ENCODE measurements at regions not wholly inside any gene's neighbourhood (a gene's known extent, or its start where the extent isn't known, plus 50 kb on each side); places are given as distances from the start of the nearest gene placed in this dataset.
"Not testable (repeated sequence)": the region's sequence is repeated elsewhere in the genome, so short reads cannot be mapped to it uniquely, and the experiment has no call there.

GRCh38 chr15:62272290-62272689 lies 107.2 kb upstream of the C2CD4B start:
- no peak for DNase-seq

DNA sequence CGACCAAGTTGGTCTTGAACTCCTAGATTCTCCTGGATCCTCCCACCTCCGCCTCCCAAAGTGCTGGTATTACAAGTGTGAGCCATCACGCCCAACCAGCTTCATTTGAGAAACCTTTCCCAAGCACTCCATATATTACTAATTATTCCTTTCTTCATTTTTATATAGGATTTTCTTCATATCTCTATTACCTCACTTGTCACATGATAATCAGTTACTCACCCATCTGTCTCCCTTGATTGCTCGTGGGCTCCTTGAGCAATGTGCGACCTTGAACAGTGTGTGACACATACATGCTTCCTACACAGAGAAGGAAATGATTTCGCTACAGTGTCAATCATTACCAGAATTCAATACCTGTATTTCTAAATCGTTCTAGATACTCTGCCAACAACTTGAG lies 110.7 kb upstream of the C2CD4B start:
- no peak for DNase-seq

GRCh38 chr15:62277816-62278394 lies 112.8 kb upstream of the C2CD4B start:
- no peak for DNase-seq

- DNase-seq: no peak
Observed at GRCh38 chr15:62278534-62278933, 113.4 kb upstream of the C2CD4B start.

DNA sequence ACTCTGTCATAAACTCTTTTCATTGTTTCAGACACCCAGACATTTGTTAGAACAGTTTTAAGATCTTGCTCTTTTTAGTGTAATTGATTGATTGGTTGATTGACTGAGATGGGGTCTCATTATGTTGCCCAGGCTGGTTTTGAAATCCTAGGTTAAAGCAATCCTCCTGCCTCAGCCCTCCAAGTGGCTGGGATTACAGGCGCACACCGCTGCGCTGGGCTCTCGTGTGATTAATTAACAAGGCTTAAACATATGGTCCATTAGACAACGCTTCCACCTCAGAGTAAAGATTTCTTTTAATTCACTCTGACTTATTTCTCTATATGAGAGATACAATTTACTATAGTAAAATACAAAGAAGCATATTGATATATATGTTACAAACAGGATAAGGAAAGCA lies 114.0 kb upstream of the C2CD4B start:
- DNase-seq: no peak

DNA sequence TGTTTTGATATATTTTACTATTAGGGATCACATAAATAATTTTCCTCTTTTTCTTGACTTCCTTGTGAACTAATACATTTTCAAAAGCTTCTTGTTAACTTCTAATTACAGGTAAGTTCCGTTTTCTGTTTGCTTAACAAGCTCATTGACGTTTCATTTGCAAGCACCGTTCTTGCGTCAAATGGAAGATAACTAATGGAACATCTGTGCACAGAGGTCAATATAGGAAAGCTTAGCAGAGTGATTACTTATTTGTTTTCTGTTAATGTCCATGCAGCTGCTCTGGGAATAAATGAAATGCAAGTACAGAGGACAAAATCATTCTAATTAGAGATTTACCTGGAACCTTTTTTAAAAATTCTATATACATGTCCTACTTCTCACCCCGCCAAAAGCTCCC lies 115.5 kb upstream of the C2CD4B start:
- no peak for DNase-seq

GRCh38 chr15:62281801-62282200 lies 116.7 kb upstream of the C2CD4B start:
- not testable (repeated sequence) for DNase-seq

DNA sequence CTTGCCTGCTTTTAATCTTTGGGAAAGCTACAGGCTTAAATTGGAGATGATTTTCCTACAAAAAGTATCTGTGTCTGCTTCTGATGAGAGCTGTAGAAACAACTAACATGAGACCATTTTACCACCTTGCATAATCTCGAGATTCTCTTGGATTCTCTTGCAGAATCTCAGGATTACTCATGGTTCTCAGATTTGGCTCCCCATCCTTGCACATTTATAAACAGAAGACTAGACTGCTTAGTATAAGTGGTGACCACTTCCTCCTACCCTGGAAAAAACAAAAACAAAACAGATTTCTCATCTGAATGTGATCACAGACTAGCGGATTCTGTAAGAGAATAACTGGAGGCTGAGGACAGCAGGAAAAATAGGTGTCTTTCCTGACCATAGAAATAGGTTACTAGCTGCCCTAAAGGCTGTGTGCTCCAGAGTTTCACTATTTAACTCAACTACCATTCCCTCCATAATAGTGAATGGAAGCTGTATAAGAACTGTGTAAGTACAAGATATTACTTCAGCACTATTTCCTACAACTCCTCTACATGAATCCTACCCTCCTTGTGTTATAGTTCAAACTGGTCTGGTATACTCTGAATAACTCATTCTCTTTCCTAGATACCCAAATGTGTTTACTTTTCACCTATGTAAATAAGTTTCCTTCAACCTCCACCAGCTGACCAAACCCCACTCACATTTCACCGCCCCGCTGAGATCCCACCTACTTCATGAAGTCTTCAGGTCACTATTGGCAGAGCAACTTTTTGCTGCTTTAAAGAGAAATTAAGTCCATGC lies 122.2 kb upstream of the C2CD4B start:
- DNase-seq: no peak

GRCh38 chr15:62288361-62289017 lies 123.4 kb upstream of the C2CD4B start:
- no peak for DNase-seq

DNA sequence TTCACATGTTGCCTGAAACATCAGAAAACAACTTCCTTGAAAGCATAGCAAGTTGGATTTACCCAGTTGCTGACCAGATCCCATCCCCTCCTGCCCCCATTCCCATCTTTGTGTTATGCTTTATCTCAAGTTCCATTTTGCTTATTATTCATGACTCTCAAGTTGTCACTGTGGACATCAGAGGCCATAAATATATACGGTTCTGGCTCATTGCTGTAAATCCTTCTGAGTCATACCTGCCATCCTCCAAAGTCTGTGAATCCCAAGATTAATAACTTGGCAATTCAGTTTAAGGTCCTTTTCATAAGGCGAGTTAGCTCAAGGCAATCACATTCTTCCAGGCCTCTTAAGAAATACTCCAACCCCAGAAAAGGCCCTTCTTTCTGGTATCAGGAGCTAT lies 126.2 kb upstream of the C2CD4B start:
- no peak for DNase-seq

DNA sequence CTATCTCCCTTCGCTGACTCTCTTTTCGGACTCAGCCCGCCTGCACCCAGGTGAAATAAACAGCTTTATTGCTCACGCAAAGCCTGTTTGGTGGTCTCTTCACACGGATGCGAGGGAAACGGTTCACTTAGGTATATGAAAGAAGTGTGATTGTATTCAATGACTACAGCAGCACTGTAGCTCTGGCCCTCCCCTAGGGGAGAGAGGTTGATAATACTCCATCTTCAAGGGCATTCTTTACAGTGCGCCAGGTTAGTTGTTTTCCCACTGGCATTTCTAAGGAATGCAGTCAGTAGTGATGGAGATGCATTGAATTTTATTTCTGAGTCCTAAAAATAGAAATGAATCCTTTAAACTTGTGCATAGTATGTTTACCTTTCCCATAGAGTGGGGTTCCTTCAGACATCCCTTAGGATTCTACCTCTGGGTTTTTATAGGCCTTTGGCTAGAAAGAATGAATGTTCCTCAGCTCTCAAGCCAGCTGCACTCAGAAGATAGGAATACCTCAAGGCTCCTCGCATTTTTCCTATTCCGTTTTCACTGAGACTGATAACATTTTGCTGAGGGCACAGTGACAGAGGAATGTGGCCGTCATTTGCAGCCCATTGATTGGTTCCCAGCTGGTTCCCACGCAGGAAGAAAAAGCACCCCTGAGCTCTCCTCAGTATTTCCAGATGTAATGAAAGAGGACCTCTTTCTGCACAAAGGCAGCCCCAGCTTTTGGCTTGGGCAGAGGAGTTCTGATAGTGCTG lies 131.8 kb upstream of the C2CD4B start:
- no peak for DNase-seq

GRCh38 chr15:62297522-62297921 lies 132.4 kb upstream of the C2CD4B start:
- DNase-seq: no peak

GRCh38 chr15:62297933-62298332 lies 132.8 kb upstream of the C2CD4B start:
- no peak for DNase-seq

GRCh38 chr15:62298811-62299210 lies 133.7 kb upstream of the C2CD4B start:
- DNase-seq: no peak

DNA sequence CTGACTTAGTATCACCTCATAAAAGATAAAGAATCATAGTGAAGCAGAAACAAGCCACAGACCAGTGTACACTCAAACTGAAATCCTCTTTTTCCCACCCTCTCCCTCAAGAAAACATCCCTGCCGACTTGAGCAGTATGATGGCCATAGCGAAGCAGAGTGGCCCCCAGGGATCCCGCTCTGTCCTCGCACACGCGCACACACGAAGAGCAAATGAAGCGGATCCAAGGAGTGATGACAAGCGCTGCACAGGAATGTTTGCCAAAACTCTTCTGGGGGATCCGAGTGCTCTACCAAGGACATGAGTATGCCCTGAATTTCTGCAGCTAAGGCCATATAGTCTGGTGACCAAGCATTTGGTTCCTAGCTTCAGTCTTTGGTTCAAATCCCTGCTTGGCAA lies 134.5 kb upstream of the C2CD4B start:
- no peak for DNase-seq

DNA sequence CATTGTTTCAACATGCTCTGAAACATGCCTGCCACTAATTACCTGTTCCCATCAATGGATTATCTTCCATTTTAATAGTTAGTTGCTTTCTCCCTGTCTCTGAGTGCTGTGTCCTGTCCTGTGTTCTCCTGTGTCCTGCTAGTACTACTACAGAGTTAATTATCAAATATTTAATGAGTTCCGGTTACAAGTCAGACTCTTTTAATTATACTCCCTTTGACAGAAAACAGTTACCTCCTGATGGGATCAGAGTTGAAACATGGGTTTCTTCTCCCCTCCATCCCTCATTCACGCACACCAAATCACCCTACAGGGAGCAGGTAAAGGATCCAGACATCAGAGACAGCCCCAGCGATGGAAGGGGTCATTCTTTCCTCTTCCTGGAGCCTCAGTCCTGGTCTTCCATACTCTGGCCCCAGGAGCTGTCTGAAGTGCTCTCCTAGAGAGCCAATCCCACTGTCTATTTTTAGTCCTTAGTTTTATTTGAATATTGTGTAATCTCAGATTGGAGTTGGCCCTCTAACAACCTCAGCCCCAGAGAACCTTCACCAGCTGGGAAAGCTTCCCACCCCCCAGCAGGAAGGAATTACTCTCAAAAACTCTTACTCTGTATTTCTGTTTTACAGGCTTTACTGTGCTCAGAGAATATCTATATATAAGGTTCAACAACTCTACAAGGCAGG lies 137.0 kb upstream of the C2CD4B start:
- no peak for DNase-seq

GRCh38 chr15:62306851-62307504 lies 141.9 kb upstream of the C2CD4B start:
- peak in 1 of 2 experiments; percentile 2 for DNase-seq

DNA sequence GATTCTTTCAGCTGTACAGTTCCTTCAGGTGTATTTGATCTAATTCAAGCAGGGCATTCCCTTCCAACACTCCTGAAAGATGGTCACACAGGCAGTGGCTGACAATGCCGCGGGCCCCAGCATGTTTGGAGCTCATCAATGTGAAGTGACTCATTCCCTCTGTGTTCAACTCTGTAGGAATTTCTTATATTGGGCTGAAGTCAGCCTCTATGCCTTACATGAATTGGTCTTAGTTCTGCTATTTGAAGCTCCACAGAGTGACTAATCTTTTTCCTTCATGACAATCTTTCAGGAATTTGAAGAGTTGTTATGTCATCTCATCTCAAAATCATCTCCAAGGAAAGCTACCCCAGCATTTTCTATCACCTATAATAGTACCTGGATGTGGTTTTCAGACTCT lies 142.5 kb upstream of the C2CD4B start:
- no peak for DNase-seq

DNA sequence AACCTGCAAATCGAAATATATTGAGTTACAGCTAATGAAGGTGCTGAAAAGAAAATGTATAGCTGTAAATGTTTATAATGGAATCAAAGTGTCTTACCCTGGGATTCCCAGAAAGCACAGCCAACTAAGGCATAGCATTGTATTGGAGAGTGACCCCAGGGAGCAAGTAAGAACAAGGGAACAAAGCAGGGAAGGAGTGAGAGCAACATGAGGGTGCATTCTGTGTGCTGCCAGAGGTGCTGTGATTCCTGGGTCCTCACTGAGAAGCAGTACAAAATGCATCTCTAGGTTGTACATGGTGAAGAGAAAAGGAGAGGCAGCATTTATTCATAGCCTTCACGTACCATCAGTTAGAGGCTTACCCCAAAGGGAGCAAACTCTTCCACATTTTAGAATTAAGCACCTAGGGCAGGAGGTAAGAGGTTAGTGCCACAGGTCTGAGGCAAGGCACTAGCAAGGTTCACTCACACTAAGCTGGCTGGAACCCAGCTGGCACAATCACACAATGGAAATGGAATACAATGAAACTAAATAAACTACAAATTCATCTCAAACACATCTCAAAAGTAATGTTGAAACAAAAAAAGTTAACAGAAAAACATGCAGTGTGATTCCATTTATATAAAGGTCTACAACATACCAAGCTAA lies 151.5 kb upstream of the C2CD4B start:
- no peak for DNase-seq

DNA sequence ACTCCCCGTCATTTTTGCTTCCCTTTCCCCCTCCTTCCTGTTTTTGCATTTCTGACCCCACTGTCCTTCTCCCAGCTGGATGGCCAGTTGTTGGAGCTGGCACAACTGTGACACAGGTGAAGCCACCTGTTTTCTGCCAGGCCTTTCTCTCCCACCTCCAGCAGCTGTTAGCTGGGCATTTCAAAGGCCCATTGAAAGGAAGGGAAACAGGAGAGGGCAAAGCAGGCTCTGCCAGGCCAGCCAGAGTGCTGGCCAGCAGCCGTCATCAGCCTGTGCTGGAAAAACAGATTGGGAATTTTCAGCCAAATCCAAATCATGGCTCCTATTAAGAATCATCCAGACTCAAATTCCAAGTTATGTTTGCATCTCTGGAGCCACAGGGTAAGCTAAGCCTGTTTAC lies 155.2 kb upstream of the C2CD4B start:
- DNase-seq: no peak

DNA sequence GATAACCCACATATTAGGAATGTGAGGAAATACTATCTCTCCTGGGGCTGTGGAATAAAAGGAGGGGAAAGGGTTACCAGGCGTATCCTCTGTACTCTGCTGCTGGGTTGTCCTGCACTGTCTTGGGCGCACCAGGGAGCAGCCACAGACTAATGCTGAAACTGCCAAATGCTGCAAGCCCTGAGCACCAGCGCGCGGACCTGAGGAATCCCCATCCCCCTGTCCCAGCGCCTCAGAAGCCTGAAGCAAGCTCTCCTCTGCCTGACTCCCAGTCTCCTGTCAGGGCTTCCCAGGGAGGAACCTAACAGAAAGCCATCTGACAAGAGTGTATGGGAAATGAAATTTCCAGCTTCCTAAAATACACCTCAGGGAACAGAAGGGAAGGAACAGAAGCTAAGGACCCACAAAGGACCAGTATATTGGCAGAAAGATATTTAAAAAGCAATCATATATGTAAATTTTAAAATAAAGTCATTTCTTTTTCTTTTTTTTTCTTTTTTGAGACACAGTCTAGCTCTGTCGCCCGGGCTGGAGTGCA lies 158.3 kb upstream of the C2CD4B start:
- no peak for DNase-seq

GRCh38 chr15:62324382-62324781 lies 159.3 kb upstream of the C2CD4B start:
- DNase-seq: no peak

Measured in cerebellar nuclear complex (tissue), 1 donor.